SK-N-MC (cell line): ENCODE measurements at regions not wholly inside any gene's neighbourhood (a gene's known extent, or its start where the extent isn't known, plus 50 kb on each side); places are given as distances from the start of the nearest gene placed in this dataset.
"Not testable (repeated sequence)": the region's sequence is repeated elsewhere in the genome, so short reads cannot be mapped to it uniquely, and the experiment has no call there.

Source experiments
- EZH2 ChIP-seq: fragments of 200-600 bp; sonication (generic); IDR thresholded peaks from one replicate; pipeline ENCODE4 v1.6.1; 2017; ENCODE audit warnings: antibody characterized with exemption
- POLR2AphosphoS5 ChIP-seq: IDR thresholded peaks from 2 replicates; pipeline ENCODE4 v1.6.1; 2012; ENCODE audit warnings: mild to moderate bottlenecking, low read depth, low read length, borderline replicate concordance

DNA sequence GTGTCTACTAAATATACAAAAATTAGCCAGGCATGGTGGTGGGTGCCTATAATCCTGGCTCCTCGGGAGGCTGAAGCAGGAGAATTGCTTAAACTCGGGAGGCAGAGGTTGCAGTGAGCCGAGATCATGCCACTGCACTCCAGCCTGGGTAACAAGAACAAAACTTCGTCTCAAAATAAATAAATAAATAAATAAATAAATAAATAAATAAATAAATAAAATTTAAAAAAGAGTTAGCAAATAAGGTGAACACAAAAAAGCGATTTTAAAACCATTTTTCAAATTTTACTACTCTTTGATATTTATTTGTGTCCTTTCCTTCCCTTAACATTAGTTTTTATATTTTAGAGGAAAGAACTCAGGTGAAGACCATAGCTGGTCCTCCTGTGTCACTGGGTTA is 453.3 kb downstream of the ZNF536 start:
- TF ChIP-seq EZH2, POLR2AphosphoS5: not testable (repeated sequence)
